H1 (cell line): ENCODE measurements at regions not wholly inside any gene's neighbourhood (a gene's known extent, or its start where the extent isn't known, plus 50 kb on each side); places are given as distances from the start of the nearest gene placed in this dataset.

Experiments used
- CTCF ChIA-PET: fragments of 300-600 bp; sonication (Branson Sonifier 250); formaldehyde crosslinking; loops from one replicate; lab custom pipeline; 2021; ENCODE audit not compliant: partially characterized antibody; lab: Charles Lee
- POLR2A ChIA-PET: fragments of 300-600 bp; sonication (Branson Sonifier 250); formaldehyde crosslinking; loops from one replicate; lab custom pipeline; 2021; ENCODE audit warnings: inconsistent platforms; ENCODE audit not compliant: partially characterized antibody; lab: Charles Lee
- DNase-seq, 2 experiments: peaks; one replicate each; pipeline versions ENCODE4 v3.0.0 to v3.0.0-alpha.2; 2010 to 2022; ENCODE audit warnings: low spot score in 2 of 2, low read depth in 1 of 2, mixed read lengths in 1 of 2
- FAIRE-seq: peaks from 2 replicates; lab custom pipeline; 2011; peaks lifted over from hg19 to GRCh38; lab: Jason Lieb, UNC
- H2AFZ ChIP-seq: 2 replicates; pipeline ENCODE4 v1.8.1; 2012; ENCODE audit warnings: low read length, inconsistent platforms
- H2AK5ac ChIP-seq: 2 replicates; pipeline ENCODE4 v1.6.1; 2013; ENCODE audit warnings: low read depth, low read length
- H2BK120ac ChIP-seq: replicated peaks from 2 replicates; pipeline ENCODE3; 2013; ENCODE audit warnings: low read depth, low read length, inconsistent platforms
- H2BK12ac ChIP-seq: 2 replicates; pipeline ENCODE4 v1.6.1; 2013; ENCODE audit warnings: low read depth, low read length
- H2BK15ac ChIP-seq: 2 replicates; pipeline ENCODE4 v1.6.1; 2013; ENCODE audit warnings: low read length
- H2BK20ac ChIP-seq: 2 replicates; pipeline ENCODE4 v1.6.1; 2013; ENCODE audit warnings: low read length
- H2BK5ac ChIP-seq: 2 replicates; pipeline ENCODE4 v1.6.1; 2013; ENCODE audit warnings: low read depth, low read length
- H3K14ac ChIP-seq: 2 replicates; pipeline ENCODE4 v1.6.1; 2013; ENCODE audit warnings: inconsistent platforms; ENCODE audit not compliant: insufficient read length
- H3K18ac ChIP-seq: 2 replicates; pipeline ENCODE4 v1.6.1; 2013; ENCODE audit warnings: low read length; ENCODE audit errors: extremely low read depth
- H3K23ac ChIP-seq: 2 replicates; pipeline ENCODE4 v1.6.1; 2013; ENCODE audit warnings: inconsistent platforms; ENCODE audit not compliant: insufficient read length
- H3K23me2 ChIP-seq: 2 replicates; pipeline ENCODE4 v1.6.1; 2013; ENCODE audit warnings: low read depth, low read length
- H3K27ac ChIP-seq: 2 replicates; pipeline ENCODE4 v1.6.1; 2011; ENCODE audit warnings: low read depth, low read length, inconsistent platforms
- H3K27me3 ChIP-seq, 4 experiments: replicated peaks in 1 of 4; 1 replicate in 1 of 4; 2 replicates in 3 of 4; pipeline versions ENCODE4 v1.6.1 to v1.8.1; 2011 to 2013; ENCODE audit warnings: low read length in 3 of 4, mild to moderate bottlenecking in 3 of 4, inconsistent platforms in 2 of 4, mixed read lengths in 2 of 4, moderate library complexity in 1 of 4; ENCODE audit not compliant: control insufficient read depth in 3 of 4, insufficient read depth in 3 of 4; ENCODE audit errors: extremely low read depth in 1 of 4
- H3K36me3 ChIP-seq, 4 experiments: 2 replicates each; pipeline versions ENCODE4 v1.6.1 to v1.8.1; 2011 to 2013; ENCODE audit warnings: mild to moderate bottlenecking in 4 of 4, low read length in 3 of 4, moderate library complexity in 2 of 4, control low read depth in 1 of 4, inconsistent platforms in 1 of 4; ENCODE audit not compliant: insufficient read depth in 4 of 4, control insufficient read depth in 2 of 4
- H3K4ac ChIP-seq: replicated peaks from 2 replicates; pipeline ENCODE3; 2013; ENCODE audit warnings: low read length, low read depth, mixed read lengths, inconsistent platforms; ENCODE audit not compliant: insufficient read length
- H3K4me1 ChIP-seq, 4 experiments: replicated peaks in 1 of 4; 1 replicate in 1 of 4; 2 replicates in 3 of 4; pipeline versions ENCODE4 v1.6.1 to v1.8.1; 2011 to 2013; ENCODE audit warnings: low read length in 3 of 4, inconsistent platforms in 2 of 4, mixed read lengths in 1 of 4; ENCODE audit not compliant: insufficient read depth in 4 of 4, control insufficient read depth in 3 of 4
- H3K4me2 ChIP-seq, 2 experiments: 2 replicates each; pipeline versions ENCODE4 v1.6.1 to v1.8.1; 2011 to 2013; ENCODE audit warnings: low read depth in 2 of 2, low read length in 2 of 2, control low read depth in 1 of 2, inconsistent platforms in 1 of 2, mild to moderate bottlenecking in 1 of 2; ENCODE audit not compliant: insufficient read depth in 1 of 2
- H3K4me3 ChIP-seq, 4 experiments: fragments of 200-600, 300-600 bp in 1 of 4; sonication (generic), shearing (Covaris generic), sonication (Bioruptor Twin) in 1 of 4; 2 replicates each; pipeline versions ENCODE4 v1.5.1 to v1.8.1; 2011 to 2016; ENCODE audit warnings: low read length in 4 of 4, low read depth in 3 of 4, control low read depth in 2 of 4, inconsistent platforms in 2 of 4, mild to moderate bottlenecking in 2 of 4, mixed read lengths in 1 of 4, moderate library complexity in 1 of 4; ENCODE audit not compliant: insufficient read depth in 2 of 4; ENCODE audit errors: extremely low read depth in 1 of 4
- H3K56ac ChIP-seq: replicated peaks from 2 replicates; pipeline ENCODE3; 2013; ENCODE audit warnings: low read depth, mild to moderate bottlenecking, mixed read lengths, low read length, inconsistent platforms; ENCODE audit not compliant: insufficient read length
- H3K79me1 ChIP-seq: 2 replicates; pipeline ENCODE4 v1.6.1; 2013; ENCODE audit warnings: low read depth, low read length, control low read depth
- H3K79me2 ChIP-seq, 2 experiments: 2 replicates each; pipeline versions ENCODE4 v1.6.1 to v1.8.1; 2012 to 2013; ENCODE audit warnings: low read length in 2 of 2, mild to moderate bottlenecking in 2 of 2, inconsistent platforms in 1 of 2; ENCODE audit not compliant: insufficient read depth in 2 of 2, control insufficient read depth in 1 of 2
- H3K9ac ChIP-seq, 4 experiments: replicated peaks in 1 of 4; 1 replicate in 1 of 4; 2 replicates in 3 of 4; pipeline versions ENCODE4 v1.6.1 to v1.8.1; 2011 to 2013; ENCODE audit warnings: low read depth in 3 of 4, low read length in 3 of 4, control low read depth in 2 of 4, mild to moderate bottlenecking in 2 of 4, moderate library complexity in 2 of 4, inconsistent platforms in 1 of 4; ENCODE audit errors: extremely low read depth in 1 of 4
- H3K9me3 ChIP-seq, 2 experiments: 2 replicates each; pipeline versions ENCODE4 v1.6.1 to v1.8.1; 2012 to 2013; ENCODE audit warnings: mild to moderate bottlenecking in 2 of 2, moderate library complexity in 2 of 2, control low read depth in 1 of 2, inconsistent platforms in 1 of 2, low read depth in 1 of 2, low read length in 1 of 2, mixed read lengths in 1 of 2; ENCODE audit not compliant: insufficient read depth in 2 of 2
- H4K20me1 ChIP-seq, 2 experiments: replicated peaks in 1 of 2; 2 replicates each; pipeline versions ENCODE3 to v1.8.1; 2011 to 2013; ENCODE audit warnings: inconsistent platforms in 2 of 2, low read length in 2 of 2, mild to moderate bottlenecking in 1 of 2; ENCODE audit not compliant: insufficient read depth in 2 of 2, control insufficient read depth in 1 of 2
- H4K5ac ChIP-seq: 2 replicates; pipeline ENCODE4 v1.6.1; 2013; ENCODE audit warnings: low read length, low read depth, mixed read lengths, inconsistent platforms; ENCODE audit not compliant: insufficient read length
- H4K8ac ChIP-seq: 2 replicates; pipeline ENCODE4 v1.8.0; 2013; ENCODE audit warnings: mild to moderate bottlenecking, moderate library complexity, low read length, inconsistent platforms; ENCODE audit not compliant: insufficient read depth; ENCODE audit errors: extremely low read depth
- H4K91ac ChIP-seq: replicated peaks from 2 replicates; pipeline ENCODE3; 2013; ENCODE audit warnings: low read length, mixed read lengths, inconsistent platforms; ENCODE audit not compliant: insufficient read length
- CHD7 ChIP-seq: fragments of 300-600 bp; sonication (generic); IDR thresholded peaks from 2 replicates; pipeline ENCODE4 v1.7.1; 2012; ENCODE audit warnings: low read length, moderate library complexity, mild to moderate bottlenecking, inconsistent platforms; ENCODE audit not compliant: insufficient replicate concordance
- WGBS, 2 experiments: shearing (Covaris generic) in 1 of 2; methylation state at CpG; one replicate each; pipeline versions ENCODE4 v1.1.6 to v1.1.7; 2013 to 2015; ENCODE audit warnings: low lambda C conversion rate in 2 of 2, mixed read lengths in 2 of 2, inconsistent platforms in 1 of 2, low coverage in 1 of 2, missing lambda C conversion rate in 1 of 2; ENCODE audit not compliant: insufficient replicate concordance in 2 of 2, insufficient coverage in 1 of 2, insufficient read length in 1 of 2; ENCODE audit errors: extremely low coverage in 1 of 2, missing lambda C conversion rate in 1 of 2; 5-methylcytosine and 5-hydroxymethylcytosine counted together

GRCh38 chr10:9228771-9229170 is 1174.3 kb downstream of the GATA3 start:
- Histone ChIP-seq H3K23me2 (no peaks in the 10 kb centered on the region), H3K14ac (no peak overlapping the region), H3K56ac (no peak overlapping the region), H3K23ac (no peak overlapping the region), H3K4ac (no peak overlapping the region), H4K5ac (no peak overlapping the region), H4K91ac (no peak overlapping the region), H2BK15ac (no peak overlapping the region), H3K4me3 (no peak overlapping the region), H3K27me3 (no peaks in the 10 kb centered on the region), H3K9me3 (no peaks in the 10 kb centered on the region), H3K79me2 (no peaks in the 10 kb centered on the region), H4K20me1 (no peaks in the 10 kb centered on the region), H3K9ac (no peak overlapping the region), H4K8ac (no peak overlapping the region), H3K27ac (no peak overlapping the region), H2BK120ac (no peak overlapping the region), H3K36me3 (no peaks in the 10 kb centered on the region), H2AK5ac (no peak overlapping the region), H2BK20ac (no peak overlapping the region), H3K79me1 (no peaks in the 10 kb centered on the region), H3K4me1 (peaks cover 0 to 4% (median 0%) of the 10 kb centered on the region in 4 experiments; a peak in 1 of 7 replicates), H2BK5ac (no peak overlapping the region), H3K18ac (no peak overlapping the region), H3K4me2 (no peak overlapping the region), H2BK12ac (no peak overlapping the region), H2AFZ (no peak overlapping the region)
- no peak for FAIRE-seq
- WGBS, 2 experiments: 100% methylated on average over 1 of the region's 1 CpG; no CpG with 5 or more reads in 1 of the 2 experiments
- DNase-seq: no peak
- POLR2A ChIA-PET: no interaction called here
- CTCF ChIA-PET: interaction anchor here (0.8 kb wide), 1 partner anchor 20 kb away, joined by 3 read pairs; no protein-coding TSS in a partner anchor
- TF ChIP-seq CHD7: no peak
